ENCODE measurements at regions not wholly inside any gene's neighbourhood (a gene's known extent, or its start where the extent isn't known, plus 50 kb on each side); places are given as distances from the start of the nearest gene placed in this dataset.

- intact Hi-C loops (cut with DNase I) = no loop called here
- no peak for ATAC-seq
- H3K4me3 ChIP-seq = no peak overlapping the region
- H3K36me3 ChIP-seq = no peaks in the 10 kb centered on the region
- H3K27ac ChIP-seq = no peak overlapping the region
- H3K27me3 ChIP-seq = peaks cover 0 to 30% (median 3%) of the 10 kb centered on the region in 7 donors
- TF ChIP-seq CTCF (IDR thresholded peaks at IDR 0.05) = no peak
- DNase-seq = no peak
- 44 to 54% methylated on average over 2 of the region's 2 CpGs for WGBS, 2 donors
- no peaks in the 10 kb centered on the region for H3K4me1 ChIP-seq
- H3K9me3 ChIP-seq = no peaks in the 10 kb centered on the region
These were observed 112.6 kb downstream of the BRMS1L start for GRCh38 chr14:35938770-35939169.

GRCh38 chr14:35934499-35934898 lies 108.4 kb downstream of the BRMS1L start:
- ATAC-seq = no peak
- H3K4me1 ChIP-seq = no peaks in the 10 kb centered on the region
- DNase-seq = no peak
- WGBS, 2 donors = 54 to 59% methylated on average over 2 of the region's 2 CpGs
- no peak for TF ChIP-seq CTCF (IDR thresholded peaks at IDR 0.05)
- intact Hi-C loops (cut with DNase I) = no loop called here
- peaks cover 0 to 24% (median 6%) of the 10 kb centered on the region in 7 donors for H3K27me3 ChIP-seq
- H3K27ac ChIP-seq = no peak overlapping the region
- H3K9me3 ChIP-seq = no peaks in the 10 kb centered on the region
- H3K36me3 ChIP-seq = no peaks in the 10 kb centered on the region
- no peak overlapping the region for H3K4me3 ChIP-seq

GRCh38 chr14:35932659-35933159 lies 106.6 kb downstream of the BRMS1L start:
- ATAC-seq (no peak), DNase-seq (no peak)
- intact Hi-C loops (cut with DNase I) = no loop called here
- peaks cover 0 to 14% (median 0%) of the 10 kb centered on the region in 7 donors for H3K27me3 ChIP-seq
- TF ChIP-seq CTCF (IDR thresholded peaks at IDR 0.05) = no peak
- H3K4me3 ChIP-seq = peak overlapping the region in 1 of 10 donors; percentile 21
- no peaks in the 10 kb centered on the region for H3K4me1 ChIP-seq
- H3K27ac ChIP-seq = no peak overlapping the region
- no peaks in the 10 kb centered on the region for H3K9me3 ChIP-seq
- H3K36me3 ChIP-seq = no peaks in the 10 kb centered on the region
- WGBS, 2 donors = 71 to 73% methylated on average over 13 of the region's 13 CpGs

GRCh38 chr14:35932136-35932535 lies 106.0 kb downstream of the BRMS1L start:
- Histone ChIP-seq H3K4me3 (no peak overlapping the region), H3K9me3 (no peaks in the 10 kb centered on the region), H3K27me3 (peaks cover 0 to 8% (median 0%) of the 10 kb centered on the region in 7 donors), H3K36me3 (no peaks in the 10 kb centered on the region), H3K4me1 (no peaks in the 10 kb centered on the region), H3K27ac (no peak overlapping the region)
- no peak for ATAC-seq
- TF ChIP-seq CTCF (IDR thresholded peaks at IDR 0.05) = no peak
- no peak for DNase-seq
- intact Hi-C loops (cut with DNase I) = no loop called here
